Neural cell (in vitro differentiated cells): ENCODE measurements at regions not wholly inside any gene's neighbourhood (a gene's known extent, or its start where the extent isn't known, plus 50 kb on each side); places are given as distances from the start of the nearest gene placed in this dataset.

ENCODE experiments used
- H2AFZ ChIP-seq: fragments of 200-600, 300-800 bp; sonication (generic), shearing (Covaris generic); 2 replicates; pipeline ENCODE4 v1.6.0; 2014; ENCODE audit warnings: low read depth, mild to moderate bottlenecking, antibody characterized with exemption, low read length, moderate library complexity
- H3F3A ChIP-seq: fragments of 200-600 bp; shearing (Covaris generic); 2 replicates; pipeline ENCODE4 v1.6.1; 2016; ENCODE audit warnings: mild to moderate bottlenecking, moderate library complexity, mixed read lengths, antibody characterized with exemption, low read length; ENCODE audit not compliant: insufficient read depth, poor library complexity, severe bottlenecking
- H3K27ac ChIP-seq: fragments of 200-600, 300-800 bp; sonication (generic), shearing (Covaris generic); 2 replicates; pipeline ENCODE4 v1.5.1; 2014; ENCODE audit warnings: mild to moderate bottlenecking, low read length, moderate library complexity
- H3K27me3 ChIP-seq: fragments of 300-800, 200-600 bp; sonication (generic), shearing (Covaris generic); 2 replicates; pipeline ENCODE4 v1.6.0; 2014; ENCODE audit warnings: mild to moderate bottlenecking, low read depth, low read length, moderate library complexity; ENCODE audit not compliant: insufficient read depth
- H3K36me3 ChIP-seq: fragments of 300-800, 200-600 bp; sonication (generic), shearing (Covaris generic); 2 replicates; pipeline ENCODE4 v1.5.1; 2014; ENCODE audit warnings: mild to moderate bottlenecking, antibody characterized with exemption, low read length, moderate library complexity; ENCODE audit not compliant: insufficient read depth
- H3K4me2 ChIP-seq: fragments of 300-800, 200-600 bp; sonication (generic), shearing (Covaris generic); 2 replicates; pipeline ENCODE4 v1.6.0; 2014; ENCODE audit warnings: mild to moderate bottlenecking, low read length
- H3K4me3 ChIP-seq: fragments of 300-800, 200-600 bp; sonication (generic), shearing (Covaris generic); 2 replicates; pipeline ENCODE4 v1.5.1; 2014; ENCODE audit warnings: mild to moderate bottlenecking, low read length, moderate library complexity
- H3K79me2 ChIP-seq: fragments of 200-600 bp; shearing (Covaris generic); replicated peaks from 2 replicates; pipeline ENCODE4 v1.6.0; 2014; ENCODE audit warnings: mild to moderate bottlenecking, low read length, moderate library complexity; ENCODE audit not compliant: insufficient read depth
- H3K9ac ChIP-seq: fragments of 300-800, 200-600 bp; sonication (generic), shearing (Covaris generic); 2 replicates; pipeline ENCODE4 v1.6.1; 2016; ENCODE audit warnings: mild to moderate bottlenecking, low read length, mixed read lengths
- H3K9me2 ChIP-seq: fragments of 200-600 bp; shearing (Covaris generic); 2 replicates; pipeline ENCODE4 v1.6.1; 2016; ENCODE audit warnings: mild to moderate bottlenecking, low read length, mixed read lengths; ENCODE audit not compliant: insufficient read depth
- H3K9me3 ChIP-seq: fragments of 200-600, 300-800 bp; sonication (generic), shearing (Covaris generic); 2 replicates; pipeline ENCODE4 v1.6.1; 2016; ENCODE audit warnings: mild to moderate bottlenecking, mixed run types, low read length, moderate library complexity, mixed read lengths
- H4K20me1 ChIP-seq: fragments of 200-600 bp; shearing (Covaris generic); 2 replicates; pipeline ENCODE4 v1.6.1; 2016; ENCODE audit warnings: mild to moderate bottlenecking, mixed run types; ENCODE audit not compliant: insufficient read depth
- EP300 ChIP-seq: fragments of 450-650 bp; conservative IDR thresholded peaks from 2 replicates; pipeline ENCODE4 v1.6.1; 2014; ENCODE audit warnings: antibody characterized with exemption, mild to moderate bottlenecking, moderate library complexity; ENCODE audit not compliant: poor library complexity, severe bottlenecking
- EZH2 ChIP-seq: fragments of 200-600, 300-800 bp; shearing (Covaris generic), sonication (generic); IDR thresholded peaks from 2 replicates; pipeline ENCODE4 v1.6.1; 2014; ENCODE audit warnings: antibody characterized with exemption, low read length, borderline replicate concordance, mild to moderate bottlenecking; ENCODE audit not compliant: insufficient read depth, poor library complexity, severe bottlenecking
- MXI1 ChIP-seq: fragments of 450-650 bp; conservative IDR thresholded peaks from 2 replicates; pipeline ENCODE4 v1.6.1; 2014; ENCODE audit warnings: antibody characterized with exemption, mild to moderate bottlenecking; ENCODE audit not compliant: poor library complexity, severe bottlenecking
- POLR2AphosphoS5 ChIP-seq: IDR thresholded peaks from 2 replicates; pipeline ENCODE4 v1.6.1; 2012
- RAD21 ChIP-seq: fragments of 450-650 bp; conservative IDR thresholded peaks from 2 replicates; pipeline ENCODE4 v1.6.1; 2014; ENCODE audit warnings: antibody characterized with exemption, mild to moderate bottlenecking, moderate library complexity
- REST ChIP-seq: IDR thresholded peaks from 2 replicates; pipeline ENCODE4 v1.6.1; 2012; ENCODE audit warnings: borderline replicate concordance
- SMC3 ChIP-seq: fragments of 450-650 bp; conservative IDR thresholded peaks from 2 replicates; pipeline ENCODE4 v1.6.1; 2014; ENCODE audit warnings: antibody characterized with exemption, mild to moderate bottlenecking, moderate library complexity; ENCODE audit not compliant: poor library complexity
- TAF1 ChIP-seq: IDR thresholded peaks from 2 replicates; pipeline ENCODE4 v1.6.1; 2012; ENCODE audit warnings: low read depth
- TF ChIP-seq, protein P1 (sequence below): fragments of 450-650 bp; IDR thresholded peaks from 2 replicates; pipeline ENCODE4 v1.5.1; 2014; ENCODE audit warnings: antibody characterized with exemption, mild to moderate bottlenecking, moderate library complexity; ENCODE audit not compliant: poor library complexity, severe bottlenecking

DNA sequence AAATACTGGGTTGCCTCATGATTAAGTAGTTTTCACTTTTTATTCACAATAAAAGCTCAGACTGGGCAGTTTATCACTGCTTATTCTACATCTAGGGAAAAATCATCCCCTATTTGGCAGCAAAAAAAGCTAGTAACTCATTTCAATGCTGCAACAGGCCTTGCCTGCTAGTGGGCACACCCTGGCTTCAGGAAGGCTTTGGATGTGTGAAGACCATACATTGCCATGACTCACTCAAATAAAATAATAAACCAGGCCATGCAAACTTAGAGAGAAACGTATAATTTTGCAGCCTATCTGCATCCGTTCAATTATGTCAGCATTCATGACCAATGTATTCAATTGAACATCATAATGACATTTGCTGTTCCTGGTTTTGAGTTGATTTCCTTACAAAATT, 402.9 kb downstream of the PIK3R1 start:
- H3K9me2 ChIP-seq: no peaks in the 10 kb centered on the region

GRCh38 chr5:68627001-68627400, 411.4 kb downstream of the PIK3R1 start:
- TF ChIP-seq RAD21 (no peak), EZH2 (no peak), TAF1 (no peak), REST (no peak), EP300 (no peak), SMC3 (no peak), POLR2AphosphoS5 (no peak), MXI1 (no peak)
- TF ChIP-seq, protein P1, sequence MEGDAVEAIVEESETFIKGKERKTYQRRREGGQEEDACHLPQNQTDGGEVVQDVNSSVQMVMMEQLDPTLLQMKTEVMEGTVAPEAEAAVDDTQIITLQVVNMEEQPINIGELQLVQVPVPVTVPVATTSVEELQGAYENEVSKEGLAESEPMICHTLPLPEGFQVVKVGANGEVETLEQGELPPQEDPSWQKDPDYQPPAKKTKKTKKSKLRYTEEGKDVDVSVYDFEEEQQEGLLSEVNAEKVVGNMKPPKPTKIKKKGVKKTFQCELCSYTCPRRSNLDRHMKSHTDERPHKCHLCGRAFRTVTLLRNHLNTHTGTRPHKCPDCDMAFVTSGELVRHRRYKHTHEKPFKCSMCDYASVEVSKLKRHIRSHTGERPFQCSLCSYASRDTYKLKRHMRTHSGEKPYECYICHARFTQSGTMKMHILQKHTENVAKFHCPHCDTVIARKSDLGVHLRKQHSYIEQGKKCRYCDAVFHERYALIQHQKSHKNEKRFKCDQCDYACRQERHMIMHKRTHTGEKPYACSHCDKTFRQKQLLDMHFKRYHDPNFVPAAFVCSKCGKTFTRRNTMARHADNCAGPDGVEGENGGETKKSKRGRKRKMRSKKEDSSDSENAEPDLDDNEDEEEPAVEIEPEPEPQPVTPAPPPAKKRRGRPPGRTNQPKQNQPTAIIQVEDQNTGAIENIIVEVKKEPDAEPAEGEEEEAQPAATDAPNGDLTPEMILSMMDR: no peak

More for the DNA sequence above, 402.9 kb downstream of the PIK3R1 start:
- Histone ChIP-seq H3K36me3 (no peaks in the 10 kb centered on the region), H3K27me3 (no peaks in the 10 kb centered on the region), H3K27ac (no peak overlapping the region), H3K4me2 (no peak overlapping the region), H4K20me1 (no peaks in the 10 kb centered on the region), H3F3A (no peaks in the 10 kb centered on the region), H3K9ac (no peak overlapping the region), H3K79me2 (no peaks in the 10 kb centered on the region), H3K9me3 (no peaks in the 10 kb centered on the region), H2AFZ (no peak overlapping the region), H3K4me3 (no peak overlapping the region)
- no peak for TF ChIP-seq EZH2
- TF ChIP-seq RAD21: no peak
- TF ChIP-seq MXI1: no peak
- TF ChIP-seq REST: no peak
- no peak for TF ChIP-seq TAF1
- TF ChIP-seq EP300: no peak
- TF ChIP-seq, protein P1: no peak
- TF ChIP-seq SMC3: no peak
- TF ChIP-seq POLR2AphosphoS5: no peak

More at GRCh38 chr5:68627001-68627400, 411.4 kb downstream of the PIK3R1 start:
- Histone ChIP-seq H3K9me2 (no peaks in the 10 kb centered on the region), H3K4me3 (no peak overlapping the region), H3K9ac (no peak overlapping the region), H3K27ac (no peak overlapping the region), H3F3A (no peaks in the 10 kb centered on the region), H2AFZ (no peak overlapping the region), H3K9me3 (no peaks in the 10 kb centered on the region), H3K36me3 (no peaks in the 10 kb centered on the region), H4K20me1 (no peaks in the 10 kb centered on the region), H3K79me2 (no peaks in the 10 kb centered on the region), H3K4me2 (no peak overlapping the region), H3K27me3 (no peaks in the 10 kb centered on the region)
